DMS 273 (cell line): ENCODE measurements at regions not wholly inside any gene's neighbourhood (a gene's known extent, or its start where the extent isn't known, plus 50 kb on each side); places are given as distances from the start of the nearest gene placed in this dataset.
A peak's percentile ranks its signal among the peaks of the same experiment; 100 is the strongest.

ENCODE experiments used
- DNase-seq: peaks from one replicate; lab custom pipeline; 2025; ENCODE audit not compliant: unreplicated experiment; lab: John Stamatoyannopoulos, UW

DNA sequence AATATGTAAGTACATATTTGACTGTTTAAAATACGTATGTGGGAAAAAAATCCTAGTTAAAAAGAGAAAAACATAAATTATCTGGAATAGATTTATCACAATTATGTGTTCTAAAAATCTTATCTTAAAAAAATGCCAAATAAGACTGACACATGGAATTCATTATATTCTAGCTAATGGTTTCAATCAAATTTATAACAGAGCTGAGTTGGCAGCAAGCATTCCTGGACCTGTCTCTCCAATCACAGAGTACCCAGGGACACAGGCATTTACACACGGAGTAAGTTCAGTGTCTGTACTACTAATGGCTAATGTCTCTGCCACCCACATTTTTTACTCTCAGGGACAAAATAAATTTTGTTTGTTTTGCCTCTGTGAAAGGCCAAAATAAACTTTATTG lies 122.3 kb downstream of the RPS12 start:
- no peak for DNase-seq

DNA sequence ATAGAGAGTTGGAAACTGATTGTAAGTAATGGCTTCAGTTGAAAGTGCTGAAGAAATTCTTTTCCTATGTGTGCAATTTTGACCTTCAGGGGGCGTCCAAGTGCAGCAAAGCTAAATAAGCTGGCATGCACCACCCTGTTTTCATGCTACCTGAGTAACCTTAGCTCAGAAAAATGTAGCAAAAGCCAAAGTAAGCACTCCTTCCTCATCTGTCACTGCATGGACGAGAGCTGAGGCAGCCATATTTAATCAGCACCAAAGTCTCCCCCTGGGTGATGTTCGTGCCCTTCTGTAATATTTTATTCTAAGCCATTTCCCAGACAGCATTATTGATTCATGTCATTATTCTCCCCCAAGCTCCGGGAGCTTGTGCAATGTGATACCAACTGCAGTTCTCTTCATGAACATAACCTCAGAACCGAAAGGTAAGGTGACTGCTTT lies 123.1 kb downstream of the RPS12 start:
- peak; percentile 87 for DNase-seq

DNA sequence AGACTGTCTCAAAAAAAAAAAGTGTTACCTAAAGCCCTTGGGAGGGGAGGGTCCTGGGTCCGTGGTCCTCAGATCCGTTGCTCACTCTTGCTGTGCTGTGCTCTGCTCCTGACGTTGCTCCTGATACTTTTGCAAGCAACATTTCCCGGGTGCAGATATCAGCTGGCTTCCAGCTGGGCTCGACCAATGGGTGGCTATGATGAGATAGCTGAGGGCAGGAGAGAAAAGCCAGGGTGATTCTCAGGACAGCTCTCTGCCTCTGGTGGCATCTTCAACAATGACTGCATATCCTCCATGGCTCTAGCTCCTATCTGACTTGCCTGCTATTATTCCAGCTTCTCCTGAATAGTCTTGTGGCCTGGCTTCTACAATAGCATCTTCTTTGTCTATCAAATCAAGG lies 134.5 kb downstream of the RPS12 start:
- no peak for DNase-seq

DNA sequence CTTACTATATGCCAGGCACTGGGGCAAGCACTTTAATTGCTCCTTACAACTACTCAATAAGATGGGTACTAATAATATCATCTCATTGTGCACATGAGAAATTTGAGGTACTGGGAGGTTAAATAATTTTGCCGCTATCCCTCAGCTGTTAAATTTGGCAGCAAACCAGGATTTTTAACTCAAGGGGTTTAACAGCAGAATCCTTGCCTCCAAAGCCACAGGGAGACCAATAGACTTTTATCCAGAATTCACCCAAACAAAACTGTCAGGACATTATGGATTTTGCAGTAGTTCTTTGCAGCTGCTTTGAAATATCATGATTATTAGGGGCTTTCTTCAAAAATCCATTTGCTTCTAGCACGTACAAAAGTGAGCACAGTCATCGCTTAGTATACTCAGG lies 136.2 kb downstream of the RPS12 start:
- DNase-seq: no peak

DNA sequence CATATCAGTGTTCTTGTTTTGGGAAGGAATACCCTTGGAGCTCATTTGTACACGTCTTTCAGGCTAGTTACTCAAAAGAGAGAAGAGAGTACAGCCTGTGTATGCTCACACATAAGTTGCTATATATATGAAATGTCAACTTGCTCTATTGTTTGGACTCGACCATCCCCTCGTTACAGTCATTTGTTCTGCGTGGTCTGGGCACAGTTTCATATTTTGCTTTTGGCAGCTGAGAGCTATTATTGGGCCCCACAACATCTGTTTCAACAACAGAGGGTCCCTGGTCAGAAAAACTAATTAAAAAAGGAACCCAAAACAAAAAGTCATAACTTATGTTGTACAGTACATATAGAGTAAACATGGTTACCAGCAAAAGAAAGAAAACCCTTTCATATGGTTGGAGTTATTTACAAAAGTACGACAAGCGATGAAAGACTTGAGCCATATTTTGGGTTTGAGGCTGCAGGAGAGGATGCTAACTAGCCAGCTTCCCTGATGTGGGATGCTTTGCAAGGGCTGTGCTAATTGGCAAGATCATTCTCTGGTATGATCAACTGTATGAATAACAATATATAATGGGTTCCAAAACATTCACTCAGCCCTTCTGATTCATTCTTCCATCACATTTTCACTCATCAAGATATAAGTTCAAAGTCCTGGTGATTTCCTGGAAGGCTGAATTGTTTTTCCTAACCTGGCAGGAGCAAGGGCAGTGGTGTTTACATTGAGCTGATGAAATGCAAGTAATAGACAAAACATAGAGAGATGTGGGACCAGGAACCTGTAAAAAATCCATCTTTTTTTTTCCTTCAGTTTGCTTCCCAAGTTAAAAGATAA lies 137.9 kb downstream of the RPS12 start:
- no peak for DNase-seq

DNA sequence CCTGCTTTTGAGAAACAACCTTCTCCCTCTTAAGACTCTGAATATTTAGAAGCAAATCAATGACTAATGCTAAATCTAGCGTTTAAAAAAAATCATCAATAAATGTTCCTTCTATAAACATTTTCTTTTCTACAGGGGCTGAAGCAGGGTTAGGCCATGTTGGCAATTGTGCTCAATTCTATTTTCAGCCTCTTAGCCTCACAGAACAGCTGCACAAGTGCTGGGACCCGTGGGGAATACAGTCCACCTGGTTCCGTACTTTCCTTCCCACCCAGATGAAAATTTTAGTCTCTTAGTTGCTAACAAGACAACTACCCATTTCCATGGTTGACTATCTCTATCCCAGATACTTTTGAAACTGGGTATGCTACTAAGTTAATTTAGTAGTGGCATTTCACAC lies 138.6 kb downstream of the RPS12 start:
- peak; percentile 16 for DNase-seq

DNA sequence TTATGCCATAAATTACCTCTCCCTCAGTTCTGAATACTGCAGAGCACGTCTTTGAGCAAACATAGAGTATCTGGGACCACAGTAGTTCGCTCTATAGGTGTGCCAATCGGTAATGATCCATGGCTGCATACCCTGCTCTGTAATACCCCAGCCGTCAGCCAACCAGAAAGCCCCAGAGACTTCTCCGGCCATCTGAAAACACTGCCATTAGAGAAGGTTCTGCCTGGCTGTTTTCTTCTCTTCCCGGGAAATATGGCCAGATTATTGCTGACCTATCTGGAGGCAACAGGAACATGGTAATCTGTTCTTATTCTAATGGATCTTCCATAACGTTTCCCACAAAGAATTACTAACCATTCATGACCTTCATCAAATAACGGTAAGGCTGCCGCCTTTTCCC lies 139.9 kb downstream of the RPS12 start:
- DNase-seq: no peak

DNA sequence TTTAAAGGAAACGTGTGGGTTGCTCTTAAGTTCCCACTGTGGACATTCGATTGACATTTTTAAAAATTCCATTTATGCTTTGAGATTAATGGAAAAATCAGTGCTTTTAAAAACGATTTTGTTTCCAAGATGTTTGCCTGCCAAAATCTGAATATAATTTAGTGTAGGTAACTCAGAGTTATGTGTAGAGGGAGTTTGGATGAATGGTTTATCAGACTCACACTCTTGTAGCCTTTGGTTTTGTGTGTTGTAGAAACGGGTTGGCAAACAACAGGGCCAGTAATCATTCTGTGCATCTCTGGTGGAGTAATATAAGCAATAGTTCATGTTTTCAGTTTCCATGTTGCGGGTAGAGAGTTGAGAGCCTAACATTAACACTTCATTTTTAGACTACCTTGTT lies 140.6 kb downstream of the RPS12 start:
- no peak for DNase-seq

DNA sequence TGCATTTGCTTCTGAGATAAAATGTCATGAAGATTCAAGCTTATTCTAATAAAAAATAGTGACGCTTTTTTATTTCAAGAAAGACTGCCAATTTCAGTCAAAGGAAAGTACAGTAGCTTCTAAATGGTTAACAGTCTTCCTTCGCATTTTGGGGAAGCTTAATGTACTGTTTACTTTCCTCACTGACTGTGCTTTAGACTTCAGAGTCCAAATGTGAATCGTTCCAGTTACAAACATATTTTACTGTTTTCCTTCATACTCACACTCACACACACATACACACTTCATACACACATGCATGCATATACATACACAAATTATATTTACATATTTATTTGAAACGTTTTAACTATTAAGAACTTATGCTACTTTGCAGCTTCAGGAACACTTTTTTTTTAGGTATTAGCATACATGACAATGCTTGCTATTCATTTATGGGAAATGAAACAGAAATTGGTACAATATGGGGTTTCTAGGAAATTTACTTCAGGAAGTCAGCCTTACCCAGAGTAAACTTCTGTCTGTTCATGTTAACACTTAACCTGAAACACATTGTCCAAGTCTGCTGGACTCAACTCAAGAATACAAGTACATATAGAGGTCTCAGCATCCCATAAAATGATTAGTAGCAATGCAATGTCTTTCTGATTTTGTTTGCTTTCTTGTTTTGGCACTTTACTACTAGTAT lies 145.4 kb downstream of the RPS12 start:
- no peak for DNase-seq

DNA sequence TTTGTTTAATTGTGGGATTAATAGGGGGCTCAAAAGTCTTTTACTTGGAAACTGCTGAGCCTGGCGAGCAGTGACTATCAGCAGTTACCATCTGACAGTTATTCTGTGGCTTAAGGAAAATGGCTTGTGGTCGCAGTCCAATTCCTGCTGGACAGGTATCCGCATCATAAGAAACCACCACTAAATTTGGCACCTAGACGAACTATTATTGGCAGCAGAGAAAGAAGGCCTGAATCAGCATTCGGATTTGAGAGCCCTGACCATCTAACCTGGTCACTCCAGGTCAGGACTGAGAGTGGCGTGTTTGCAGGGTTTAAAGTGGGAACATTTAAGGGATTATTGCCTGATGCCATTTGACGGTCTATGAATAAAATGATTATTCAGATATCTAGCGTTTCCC lies 146.4 kb downstream of the RPS12 start:
- no peak for DNase-seq

DNA sequence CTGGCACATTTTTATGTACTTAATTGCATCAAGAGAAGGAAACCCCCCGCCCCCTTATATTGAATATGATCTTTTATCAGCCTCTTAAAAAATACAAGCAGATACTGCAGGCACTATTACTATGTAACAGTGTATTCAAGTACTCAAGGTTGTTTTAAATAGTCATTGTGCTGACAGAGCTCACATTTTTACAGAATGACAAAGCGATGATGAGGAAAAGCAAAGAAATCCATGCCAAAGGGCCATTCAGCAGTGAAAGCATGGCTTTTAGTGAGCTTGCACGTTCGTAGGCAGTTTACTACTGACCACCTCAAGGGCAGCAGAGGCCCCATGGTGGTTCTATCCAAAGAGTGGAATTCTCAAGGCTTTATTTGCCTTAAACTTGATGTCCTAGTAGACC lies 146.8 kb downstream of the RPS12 start:
- no peak for DNase-seq

DNA sequence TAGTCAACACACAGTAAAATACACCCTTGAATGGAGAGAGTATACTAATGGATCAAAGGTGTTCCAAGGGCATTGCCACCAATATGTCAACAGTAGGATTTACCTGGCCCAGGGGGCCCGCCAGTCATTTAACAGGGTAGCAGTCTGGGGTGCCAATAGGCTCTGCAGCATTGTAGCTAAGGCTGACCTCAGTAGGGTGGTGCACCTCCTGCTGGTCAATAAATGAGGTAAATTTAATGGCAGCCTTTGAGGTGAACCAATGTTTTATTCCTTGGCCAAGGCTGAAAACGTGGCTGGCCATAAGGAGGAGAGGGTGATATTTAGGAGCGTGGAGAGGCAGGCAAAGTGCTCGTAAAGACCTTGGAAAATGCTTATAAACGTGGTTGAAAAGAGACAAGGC lies 147.2 kb downstream of the RPS12 start:
- peak; percentile 27 for DNase-seq

DNA sequence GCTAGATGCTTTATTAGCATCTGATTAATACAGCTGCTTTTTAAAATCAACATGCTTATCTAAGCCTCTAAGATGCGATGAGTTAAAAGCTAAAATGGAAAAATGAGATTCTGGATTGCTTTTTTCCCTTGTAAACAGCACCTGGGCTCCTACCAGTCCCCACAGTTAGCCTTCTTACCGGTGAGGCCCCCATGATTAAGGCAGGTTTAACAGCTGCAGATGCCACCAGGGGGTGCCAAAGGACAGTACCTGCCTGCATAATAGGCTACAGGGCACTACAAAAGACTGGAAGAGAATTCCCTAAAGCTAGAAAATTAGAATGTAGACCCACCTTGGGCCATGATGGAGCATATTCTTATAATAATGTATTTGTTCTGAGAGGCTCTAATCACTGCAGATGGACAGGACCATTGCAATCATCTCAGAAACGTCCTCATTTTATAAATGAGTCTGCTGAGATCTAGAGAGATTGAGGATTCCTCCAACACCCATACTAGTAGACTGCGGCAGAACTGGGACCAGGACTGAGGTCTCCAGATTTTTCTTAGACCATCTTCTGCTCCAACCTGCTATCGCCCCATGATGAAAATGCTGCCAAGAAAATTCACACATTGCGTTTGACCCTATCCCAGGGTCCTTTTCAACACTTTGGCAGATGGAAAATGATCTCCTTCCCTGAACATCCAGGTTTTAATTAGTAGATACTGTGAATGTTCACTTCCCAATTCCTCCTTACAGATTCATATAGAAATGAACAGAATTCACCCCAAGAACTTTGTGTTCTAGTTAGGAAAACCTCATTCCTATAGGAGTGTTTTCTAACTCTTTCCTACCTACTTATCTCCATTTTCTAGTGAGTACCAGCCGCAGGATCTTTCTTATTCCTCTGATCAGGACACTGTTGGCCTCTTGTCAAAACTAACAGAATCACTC lies 148.8 kb downstream of the RPS12 start:
- DNase-seq: peak; percentile 84

DNA sequence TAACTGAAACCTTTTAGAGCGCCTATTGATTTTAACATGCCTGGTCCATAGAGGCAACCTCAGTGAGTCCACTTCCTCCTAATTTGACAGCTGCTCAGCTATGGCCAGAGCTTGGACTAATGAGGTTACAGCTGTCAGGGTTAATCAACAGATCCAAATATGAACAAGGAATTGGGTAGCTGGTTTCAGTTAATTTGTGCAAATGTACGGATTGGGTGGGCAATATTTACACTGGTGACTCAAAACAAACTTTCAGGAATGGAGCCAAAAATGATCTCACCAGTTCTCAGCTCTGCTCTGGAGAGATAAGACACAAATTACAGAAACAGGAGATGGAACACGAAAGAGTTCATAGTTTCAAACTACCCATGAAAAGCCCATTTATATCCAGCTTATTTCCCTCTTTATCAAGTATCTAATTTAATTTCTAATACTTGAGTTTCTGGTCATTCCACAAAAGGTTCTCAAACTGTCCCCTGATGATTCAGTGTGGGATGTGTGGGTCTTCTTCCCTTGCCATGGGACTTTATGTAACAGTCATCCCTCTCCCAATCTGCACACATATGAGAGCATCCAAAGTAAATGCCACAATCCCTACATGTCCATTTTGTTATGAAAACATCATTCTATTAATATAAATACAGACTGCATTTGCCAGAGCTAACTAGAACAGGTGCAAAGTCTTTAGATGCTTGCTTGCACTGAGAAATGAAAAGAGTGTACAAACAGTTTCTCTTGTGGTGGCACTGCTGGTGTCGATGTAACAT lies 149.9 kb downstream of the RPS12 start:
- DNase-seq: peak; percentile 80

DNA sequence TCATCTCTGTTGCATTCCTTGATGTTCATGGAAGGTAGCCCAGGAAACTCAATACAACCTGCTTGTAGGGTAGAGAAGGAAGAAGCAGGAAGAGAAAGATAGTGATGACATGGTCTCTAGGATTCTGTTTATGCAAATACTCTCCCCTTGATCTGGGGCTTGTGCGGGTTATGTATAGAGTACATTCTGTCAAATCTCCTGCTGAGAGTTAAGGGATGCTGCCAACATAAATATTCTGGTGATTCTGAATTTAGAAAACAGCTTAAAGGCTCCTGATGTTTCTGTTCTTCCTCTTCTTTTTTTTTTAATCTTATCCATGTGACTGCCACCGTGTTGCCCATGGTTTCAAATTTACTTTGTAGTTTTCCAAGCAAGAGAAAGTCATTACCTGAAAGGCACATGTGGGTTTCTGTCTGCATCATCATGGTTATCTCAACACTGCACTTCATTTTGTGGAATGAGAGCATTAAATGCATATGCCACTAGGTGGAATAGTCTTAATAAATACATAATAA lies 150.6 kb downstream of the RPS12 start:
- peak; percentile 58 for DNase-seq

DNA sequence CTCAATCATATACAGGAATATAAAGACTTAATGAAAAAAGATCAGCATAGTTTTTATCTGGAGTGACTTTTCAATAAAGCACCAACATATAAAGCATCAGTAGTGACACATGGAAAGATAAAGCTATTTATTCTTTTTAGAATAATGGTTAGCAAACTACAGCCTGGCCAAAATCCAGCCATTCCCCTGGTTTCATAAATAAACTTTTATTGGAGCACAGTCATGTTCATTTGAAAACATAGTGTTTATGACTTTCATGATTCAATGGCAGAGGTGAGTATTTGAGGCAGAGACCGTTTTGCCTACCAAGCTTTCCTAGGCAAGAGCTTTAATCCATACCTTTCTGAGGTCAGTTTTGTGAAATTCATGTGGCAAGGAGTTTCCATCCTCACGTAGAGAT lies 153.5 kb downstream of the RPS12 start:
- DNase-seq: no peak

DNA sequence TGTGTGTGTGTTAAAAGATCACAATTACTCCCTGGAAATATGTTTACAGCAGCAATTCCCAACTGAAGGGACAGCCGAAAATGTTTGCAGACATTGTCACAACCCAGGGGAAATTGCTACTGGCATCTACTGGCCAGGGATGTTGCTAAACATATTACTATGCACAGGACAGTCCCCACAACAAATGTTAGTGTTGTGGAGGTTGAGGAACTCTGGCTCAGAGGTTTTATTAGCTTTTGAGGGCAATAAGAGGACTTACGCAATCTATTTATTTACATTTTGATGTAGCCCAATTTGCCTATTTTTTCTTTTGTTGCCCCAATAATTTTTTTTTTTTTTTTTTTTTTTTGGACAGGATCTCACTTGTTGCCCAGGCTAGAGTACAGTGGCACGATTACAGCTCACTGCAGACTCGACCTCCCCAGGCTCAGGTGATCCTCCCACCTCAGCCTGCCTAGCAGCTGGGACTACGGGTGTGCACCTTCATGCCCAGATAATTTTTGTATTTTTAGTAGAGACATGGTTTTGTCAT lies 154.1 kb downstream of the RPS12 start:
- no peak for DNase-seq

DNA sequence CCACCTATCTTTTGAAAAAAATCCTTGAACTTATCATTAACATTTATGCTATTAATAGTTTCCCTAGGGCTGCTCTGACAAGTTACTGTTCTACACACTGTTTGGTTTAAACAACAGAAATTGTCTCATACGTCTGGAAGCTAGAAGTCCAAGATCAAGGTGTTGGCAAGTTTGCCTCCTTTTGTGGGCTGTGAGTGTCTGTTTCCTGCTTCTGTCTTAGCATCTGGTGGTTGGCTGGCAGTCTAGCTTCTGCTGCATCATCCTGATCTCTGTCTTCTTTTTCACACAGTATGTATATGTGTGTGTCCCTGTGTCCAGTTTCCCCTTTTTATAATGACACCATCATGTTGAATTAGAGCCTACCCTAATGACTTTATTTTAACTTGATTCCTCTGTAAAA lies 154.8 kb downstream of the RPS12 start:
- DNase-seq: no peak

DNA sequence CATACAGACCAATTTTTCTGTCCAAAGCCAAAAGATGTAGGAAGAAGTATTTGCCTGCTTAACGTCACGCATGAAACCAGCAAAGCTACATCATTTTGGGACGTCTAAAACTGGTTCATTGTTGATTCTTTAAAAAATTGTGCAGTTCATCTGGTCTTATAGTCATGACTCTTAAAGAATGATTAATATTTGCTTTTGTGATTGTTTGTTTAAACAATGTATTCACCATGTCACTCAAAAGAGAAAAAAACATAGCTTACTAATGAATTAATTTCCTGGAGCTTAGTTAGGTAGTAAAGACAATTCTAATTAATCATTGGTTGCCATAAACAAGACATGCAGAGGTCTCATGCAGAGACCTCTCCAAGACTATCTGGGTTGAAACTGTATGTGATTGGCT lies 157.3 kb downstream of the RPS12 start:
- DNase-seq: no peak

DNA sequence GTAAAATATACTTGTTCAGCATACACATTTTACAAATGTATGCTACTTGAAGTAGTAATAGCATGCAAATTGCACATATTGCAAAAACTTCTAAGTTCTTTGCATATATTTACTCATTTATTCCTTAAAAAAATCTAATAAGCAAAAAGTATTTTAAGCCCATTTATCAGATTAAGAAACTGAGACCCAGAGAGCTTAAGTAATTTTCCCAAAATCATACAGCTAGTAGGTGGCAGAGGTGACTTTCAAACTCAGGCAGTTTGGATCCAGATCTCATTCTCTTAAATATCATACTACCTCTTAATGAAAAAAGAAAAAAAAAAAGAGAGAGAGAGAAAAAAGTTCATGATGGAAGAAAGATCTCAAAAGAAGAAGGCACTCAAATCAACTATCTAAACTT lies 157.9 kb downstream of the RPS12 start:
- DNase-seq: no peak
